WTC11 (cell line): ENCODE measurements at regions not wholly inside any gene's neighbourhood (a gene's known extent, or its start where the extent isn't known, plus 50 kb on each side); places are given as distances from the start of the nearest gene placed in this dataset.

Source experiments
- ATAC-seq: fragments of 200-7000 bp; cut with Tn5 transposase; 2 replicates; pipeline ENCODE4 v1.10.0; 2021; ENCODE audit warnings: mild to moderate bottlenecking, moderate library complexity
- CTCF ChIA-PET: fragments of 300-600 bp; sonication (Branson Sonifier 250); formaldehyde crosslinking; loops from one replicate; lab custom pipeline; 2021; ENCODE audit warnings: antibody characterized with exemption; lab: Charles Lee
- POLR2A ChIA-PET: fragments of 350-600 bp; sonication (Branson Sonifier 250); formaldehyde crosslinking; loops from one replicate; lab custom pipeline; 2021; ENCODE audit warnings: antibody characterized with exemption; lab: Charles Lee
- DNase-seq: peaks from one replicate; pipeline ENCODE4 v3.0.0; 2021; ENCODE audit warnings: low spot score
- H3K27ac Mint-ChIP-seq: 2 replicates; pipeline ENCODE4 v1.8.0; 2021; ENCODE audit warnings: mixed read lengths
- H3K27me3 Mint-ChIP-seq: 2 replicates; pipeline ENCODE4 v1.8.0; 2021; ENCODE audit warnings: low read depth, mild to moderate bottlenecking, moderate library complexity, mixed read lengths
- H3K36me3 Mint-ChIP-seq: 2 replicates; pipeline ENCODE4 v1.8.0; 2021; ENCODE audit warnings: mixed read lengths
- H3K4me1 Mint-ChIP-seq: 2 replicates; pipeline ENCODE4 v1.8.0; 2022; ENCODE audit warnings: mixed read lengths
- H3K4me3 Mint-ChIP-seq: 2 replicates; pipeline ENCODE4 v1.8.0; 2021; ENCODE audit warnings: mild to moderate bottlenecking, moderate library complexity, mixed read lengths
- H3K9me3 Mint-ChIP-seq: 2 replicates; pipeline ENCODE4 v1.8.0; 2021; ENCODE audit warnings: mixed read lengths
- ARID4B ChIP-seq: sonication (generic); formaldehyde crosslinking; IDR thresholded peaks from 2 replicates; pipeline ENCODE4 v1.8.0; 2023; ENCODE audit warnings: missing genetic modification reagents, mild to moderate bottlenecking, borderline replicate concordance
- ATF1 ChIP-seq: sonication (generic); formaldehyde crosslinking; IDR thresholded peaks from 2 replicates; pipeline ENCODE4 v1.8.1; 2023; ENCODE audit warnings: mild to moderate bottlenecking, moderate library complexity, missing genetic modification reagents
- ATF3 ChIP-seq: sonication (generic); formaldehyde crosslinking; conservative IDR thresholded peaks from 2 replicates; pipeline ENCODE4 v1.8.1; 2022; ENCODE audit warnings: mild to moderate bottlenecking, missing genetic modification reagents
- GRHL2 ChIP-seq: fragments of 250-450 bp; sonication (Bioruptor Pico); IDR thresholded peaks from 2 replicates; pipeline ENCODE4 v1.8.0; 2022; ENCODE audit warnings: mild to moderate bottlenecking, moderate library complexity; ENCODE audit not compliant: insufficient replicate concordance, severe bottlenecking
- HMGXB4 ChIP-seq: sonication (generic); formaldehyde crosslinking; IDR thresholded peaks from 2 replicates; pipeline ENCODE4 v1.8.1; 2023; ENCODE audit warnings: mild to moderate bottlenecking, moderate library complexity, missing genetic modification reagents
- IRF1 ChIP-seq: sonication (generic); formaldehyde crosslinking; IDR thresholded peaks from 2 replicates; pipeline ENCODE4 v1.8.0; 2023; ENCODE audit warnings: missing genetic modification reagents
- MXD4 ChIP-seq: fragments of 250-450 bp; sonication (Bioruptor Pico); IDR thresholded peaks from 2 replicates; pipeline ENCODE4 v1.8.0; 2021; ENCODE audit warnings: mild to moderate bottlenecking, moderate library complexity, borderline replicate concordance
- MYBL2 ChIP-seq: sonication (generic); formaldehyde crosslinking; IDR thresholded peaks from 2 replicates; pipeline ENCODE4 v1.8.1; 2023; ENCODE audit warnings: mild to moderate bottlenecking, moderate library complexity, missing genetic modification reagents
- OVOL2 ChIP-seq: fragments of 250-450 bp; sonication (Bioruptor Pico); IDR thresholded peaks from 2 replicates; pipeline ENCODE4 v1.9.0; 2021; ENCODE audit warnings: mild to moderate bottlenecking, borderline replicate concordance
- SMAD3 ChIP-seq: sonication (generic); formaldehyde crosslinking; IDR thresholded peaks from 2 replicates; pipeline ENCODE4 v1.8.0; 2022; ENCODE audit warnings: missing genetic modification reagents, mild to moderate bottlenecking, borderline replicate concordance
- SP1 ChIP-seq: sonication (generic); formaldehyde crosslinking; conservative IDR thresholded peaks from 2 replicates; pipeline ENCODE4 v1.8.1; 2022; ENCODE audit warnings: missing genetic modification reagents
- ZBTB43 ChIP-seq: sonication (generic); formaldehyde crosslinking; IDR thresholded peaks from 2 replicates; pipeline ENCODE4 v1.8.1; 2023; ENCODE audit warnings: mild to moderate bottlenecking, missing genetic modification reagents
- ZNF121 ChIP-seq: sonication (generic); formaldehyde crosslinking; IDR thresholded peaks from 2 replicates; pipeline ENCODE4 v1.8.0; 2023; ENCODE audit warnings: missing genetic modification reagents
- ZNF219 ChIP-seq: sonication (generic); formaldehyde crosslinking; IDR thresholded peaks from 2 replicates; pipeline ENCODE4 v1.8.0; 2023; ENCODE audit warnings: missing genetic modification reagents, mild to moderate bottlenecking, borderline replicate concordance
- ZNF281 ChIP-seq: sonication (generic); formaldehyde crosslinking; IDR thresholded peaks from 2 replicates; pipeline ENCODE4 v1.8.0; 2023; ENCODE audit warnings: mild to moderate bottlenecking, missing genetic modification reagents
- ZNF423 ChIP-seq: fragments of 250-450 bp; sonication (Bioruptor Pico); IDR thresholded peaks from 2 replicates; pipeline ENCODE4 v2.1.2; 2022; ENCODE audit warnings: mild to moderate bottlenecking, moderate library complexity
- ZNF425 ChIP-seq: fragments of 250-450 bp; sonication (Bioruptor Pico); conservative IDR thresholded peaks from 2 replicates; pipeline ENCODE4 v1.9.0; 2021; ENCODE audit warnings: mild to moderate bottlenecking
- ZNF512 ChIP-seq: sonication (generic); formaldehyde crosslinking; IDR thresholded peaks from 2 replicates; pipeline ENCODE4 v1.8.1; 2022; ENCODE audit warnings: missing genetic modification reagents, borderline replicate concordance

GRCh38 chr2:52474091-52474490 is 1293.5 kb upstream of the CHAC2 start (continued):
- TF ChIP-seq IRF1 (no peak), ZBTB43 (CRISPR knock-in tag) (no peak), SMAD3 (CRISPR knock-in tag) (no peak), ZNF423 (no peak), MXD4 (CRISPR knock-in tag) (no peak), ATF3 (CRISPR knock-in tag) (no peak), HMGXB4 (CRISPR knock-in tag) (no peak), ZNF219 (CRISPR knock-in tag) (no peak)

- ChIA-PET CTCF (no interaction called here), POLR2A (no interaction called here)
- no peak overlapping the region for H3K4me3 Mint-ChIP-seq
- peaks cover 12% of the 10 kb centered on the region for H3K4me1 Mint-ChIP-seq
- H3K36me3 Mint-ChIP-seq = peaks cover 9% of the 10 kb centered on the region
- H3K9me3 Mint-ChIP-seq = peaks cover 23% of the 10 kb centered on the region
- DNase-seq (no peak), ATAC-seq (no peak)
- H3K27me3 Mint-ChIP-seq = no peaks in the 10 kb centered on the region
- TF ChIP-seq GRHL2 (CRISPR knock-in tag) (no peak), ZNF219 (CRISPR knock-in tag) (no peak), ZNF281 (CRISPR knock-in tag) (no peak), IRF1 (no peak), ATF1 (CRISPR knock-in tag) (no peak), ZNF512 (CRISPR knock-in tag) (no peak), ARID4B (no peak), MYBL2 (CRISPR knock-in tag) (no peak), SP1 (CRISPR knock-in tag) (no peak), ATF3 (CRISPR knock-in tag) (no peak), ZNF425 (CRISPR knock-in tag) (no peak), ZNF121 (CRISPR knock-in tag) (no peak), OVOL2 (CRISPR knock-in tag) (no peak)
- no peak overlapping the region for H3K27ac Mint-ChIP-seq
These were observed 1294.1 kb upstream of the CHAC2 start for GRCh38 chr2:52473526-52473925.
